ENCODE measurements at regions not wholly inside any gene's neighbourhood (a gene's known extent, or its start where the extent isn't known, plus 50 kb on each side); places are given as distances from the start of the nearest gene placed in this dataset.

DNA sequence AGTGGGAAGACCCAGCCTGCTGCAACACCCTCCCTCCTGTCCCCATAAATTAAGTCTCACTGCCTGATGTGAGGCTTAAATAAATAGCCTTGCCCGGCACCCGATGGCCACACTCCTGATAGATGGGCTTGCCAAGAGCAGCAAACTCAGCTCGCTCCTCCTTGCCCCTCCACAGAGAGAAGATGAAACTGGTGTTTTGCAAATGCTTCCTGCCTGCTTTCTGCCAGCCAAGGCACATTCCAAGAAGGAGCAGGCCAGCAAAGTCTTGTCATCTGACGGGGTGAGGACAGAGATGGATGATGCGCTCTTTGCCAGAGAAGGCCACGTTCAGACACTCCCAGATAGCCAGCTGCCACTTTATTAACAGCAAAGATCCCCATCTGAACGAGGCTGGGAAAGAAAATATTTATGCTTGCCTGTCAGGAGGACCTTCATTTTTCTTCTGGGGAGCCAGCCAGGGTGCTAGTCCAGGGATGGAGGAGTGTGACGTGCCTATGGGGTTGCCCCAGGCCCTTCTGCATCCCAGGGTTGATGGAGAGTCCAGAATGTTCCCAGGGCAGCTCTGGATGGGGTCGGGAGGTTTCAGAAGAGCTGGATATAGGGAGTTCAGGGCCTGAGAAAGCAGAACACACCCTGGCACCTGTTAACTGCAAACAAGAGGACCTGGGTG, 265.4 kb downstream of the FOXD2 start:
- peaks cover 41% of the 10 kb centered on the region for H3K27me3 Mint-ChIP-seq (ENCODE audit: low read depth)
- ChIA-PET CTCF (interaction anchor here (0.8 to 4.2 kb wide), 6 partner anchors 18 to 271 kb away, joined by 3 to 18 read pairs (median 4); no protein-coding TSS in a partner anchor), POLR2A (no interaction called here)
- peaks cover 4% of the 10 kb centered on the region for H3K4me1 Mint-ChIP-seq
- no peaks in the 10 kb centered on the region for H3K9me3 Mint-ChIP-seq
- no peak for DNase-seq (ENCODE audit: low spot score)
- ATAC-seq, result no peak
- no peak overlapping the region for H3K27ac Mint-ChIP-seq
- H3K4me3 Mint-ChIP-seq, result no peak overlapping the region
- TF ChIP-seq NFATC4 (CRISPR knock-in tag; IDR thresholded peaks at IDR 0.05), result no peak
- no peak for TF ChIP-seq GTF2I (CRISPR knock-in tag; conservative IDR thresholded peaks at IDR 0.05)
- TF ChIP-seq NR1H2 (CRISPR knock-in tag; IDR thresholded peaks at IDR 0.05), result no peak
- TF ChIP-seq ZNF423 (CRISPR knock-in tag; IDR thresholded peaks at IDR 0.05), result no peak
- no peak for TF ChIP-seq IRF2 (CRISPR knock-in tag; IDR thresholded peaks at IDR 0.05; ENCODE audit: borderline replicate concordance, low read depth)
- TF ChIP-seq, protein P1, sequence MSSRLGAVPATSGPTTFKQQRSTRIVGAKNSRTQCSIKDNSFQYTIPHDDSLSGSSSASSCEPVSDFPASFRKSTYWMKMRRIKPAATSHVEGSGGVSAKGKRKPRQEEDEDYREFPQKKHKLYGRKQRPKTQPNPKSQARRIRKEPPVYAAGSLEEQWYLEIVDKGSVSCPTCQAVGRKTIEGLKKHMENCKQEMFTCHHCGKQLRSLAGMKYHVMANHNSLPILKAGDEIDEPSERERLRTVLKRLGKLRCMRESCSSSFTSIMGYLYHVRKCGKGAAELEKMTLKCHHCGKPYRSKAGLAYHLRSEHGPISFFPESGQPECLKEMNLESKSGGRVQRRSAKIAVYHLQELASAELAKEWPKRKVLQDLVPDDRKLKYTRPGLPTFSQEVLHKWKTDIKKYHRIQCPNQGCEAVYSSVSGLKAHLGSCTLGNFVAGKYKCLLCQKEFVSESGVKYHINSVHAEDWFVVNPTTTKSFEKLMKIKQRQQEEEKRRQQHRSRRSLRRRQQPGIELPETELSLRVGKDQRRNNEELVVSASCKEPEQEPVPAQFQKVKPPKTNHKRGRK (CRISPR knock-in tag; IDR thresholded peaks at IDR 0.05; ENCODE audit: borderline replicate concordance), result no peak
- TF ChIP-seq, protein P2, sequence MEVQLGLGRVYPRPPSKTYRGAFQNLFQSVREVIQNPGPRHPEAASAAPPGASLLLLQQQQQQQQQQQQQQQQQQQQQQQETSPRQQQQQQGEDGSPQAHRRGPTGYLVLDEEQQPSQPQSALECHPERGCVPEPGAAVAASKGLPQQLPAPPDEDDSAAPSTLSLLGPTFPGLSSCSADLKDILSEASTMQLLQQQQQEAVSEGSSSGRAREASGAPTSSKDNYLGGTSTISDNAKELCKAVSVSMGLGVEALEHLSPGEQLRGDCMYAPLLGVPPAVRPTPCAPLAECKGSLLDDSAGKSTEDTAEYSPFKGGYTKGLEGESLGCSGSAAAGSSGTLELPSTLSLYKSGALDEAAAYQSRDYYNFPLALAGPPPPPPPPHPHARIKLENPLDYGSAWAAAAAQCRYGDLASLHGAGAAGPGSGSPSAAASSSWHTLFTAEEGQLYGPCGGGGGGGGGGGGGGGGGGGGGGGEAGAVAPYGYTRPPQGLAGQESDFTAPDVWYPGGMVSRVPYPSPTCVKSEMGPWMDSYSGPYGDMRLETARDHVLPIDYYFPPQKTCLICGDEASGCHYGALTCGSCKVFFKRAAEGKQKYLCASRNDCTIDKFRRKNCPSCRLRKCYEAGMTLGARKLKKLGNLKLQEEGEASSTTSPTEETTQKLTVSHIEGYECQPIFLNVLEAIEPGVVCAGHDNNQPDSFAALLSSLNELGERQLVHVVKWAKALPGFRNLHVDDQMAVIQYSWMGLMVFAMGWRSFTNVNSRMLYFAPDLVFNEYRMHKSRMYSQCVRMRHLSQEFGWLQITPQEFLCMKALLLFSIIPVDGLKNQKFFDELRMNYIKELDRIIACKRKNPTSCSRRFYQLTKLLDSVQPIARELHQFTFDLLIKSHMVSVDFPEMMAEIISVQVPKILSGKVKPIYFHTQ (CRISPR knock-in tag; IDR thresholded peaks at IDR 0.05), result no peak
- TF ChIP-seq EMX1 (CRISPR knock-in tag; IDR thresholded peaks at IDR 0.05), result no peak
- TF ChIP-seq MYBL2 (CRISPR knock-in tag; IDR thresholded peaks at IDR 0.05), result no peak
- TF ChIP-seq, protein P3, sequence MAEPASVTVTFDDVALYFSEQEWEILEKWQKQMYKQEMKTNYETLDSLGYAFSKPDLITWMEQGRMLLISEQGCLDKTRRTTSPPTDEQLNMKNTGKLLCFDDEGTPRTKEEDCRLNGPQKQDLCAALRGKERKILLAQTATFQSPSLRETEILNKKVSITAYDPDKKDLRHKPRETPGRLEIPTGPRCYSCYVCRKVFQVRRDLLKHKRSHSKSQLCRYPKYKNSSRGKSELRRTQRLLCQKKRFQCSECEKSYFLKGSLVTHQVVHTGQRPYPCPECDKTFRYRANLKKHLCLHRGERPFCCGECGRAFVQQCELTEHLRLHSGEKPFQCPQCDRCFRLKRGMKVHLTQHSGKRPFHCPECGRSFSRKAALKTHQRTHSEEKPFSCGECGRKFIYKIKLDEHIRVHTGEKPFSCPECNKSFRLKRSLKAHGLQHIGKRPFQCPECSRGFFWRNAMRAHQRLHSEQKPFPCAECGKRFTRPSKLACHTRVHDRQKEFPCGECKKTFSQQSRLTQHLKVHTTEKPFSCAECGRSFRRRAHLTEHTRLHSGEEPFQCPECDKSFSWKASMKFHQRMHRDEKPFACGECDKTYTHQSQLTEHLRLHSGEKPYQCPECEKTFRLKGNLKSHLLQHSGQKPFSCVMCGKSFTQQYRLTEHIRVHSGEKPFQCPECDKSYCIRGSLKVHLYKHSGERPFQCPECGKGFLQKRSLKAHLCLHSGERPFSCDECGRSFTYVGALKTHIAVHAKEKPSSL (CRISPR knock-in tag; conservative IDR thresholded peaks at IDR 0.05), result no peak
- no peak for TF ChIP-seq NR3C1 (CRISPR knock-in tag; conservative IDR thresholded peaks at IDR 0.05; ENCODE audit: low read depth)
- no peaks in the 10 kb centered on the region for H3K36me3 Mint-ChIP-seq

DNA sequence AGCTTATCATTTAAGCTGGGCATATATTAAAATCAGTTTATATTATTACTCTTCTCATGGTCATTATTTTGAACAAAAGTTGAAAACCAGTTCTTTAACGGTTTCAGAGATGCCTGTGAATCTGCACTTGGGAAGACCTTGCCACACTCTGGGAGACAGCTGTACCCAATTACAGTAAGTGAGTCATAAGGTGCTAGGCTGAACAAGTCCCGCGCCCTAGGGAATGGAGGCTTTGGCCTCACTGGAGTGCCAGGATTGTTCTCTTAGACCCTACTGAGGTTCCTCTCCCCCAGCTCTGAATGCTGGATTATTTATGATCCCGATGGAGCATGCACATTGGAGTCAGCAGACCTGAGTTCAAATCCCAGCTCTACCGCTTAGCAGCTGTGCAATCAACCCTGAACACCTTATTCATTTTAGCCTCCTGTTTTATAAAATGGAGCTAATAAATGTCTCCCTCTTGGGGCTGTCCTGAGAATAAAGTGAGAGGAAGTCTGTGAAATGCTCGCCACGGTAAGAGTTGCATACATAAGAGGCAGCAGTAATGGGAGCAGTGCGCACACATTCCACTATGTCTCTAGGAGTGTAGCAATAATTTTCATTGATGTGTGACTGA, 266.2 kb downstream of the FOXD2 start:
- Mint-ChIP-seq H3K27me3 (ENCODE audit: low read depth) (peaks cover 48% of the 10 kb centered on the region), H3K4me1 (peaks cover 4% of the 10 kb centered on the region), H3K27ac (no peak overlapping the region), H3K36me3 (no peaks in the 10 kb centered on the region), H3K9me3 (no peaks in the 10 kb centered on the region), H3K4me3 (no peak overlapping the region)
- ATAC-seq, result no peak
- TF ChIP-seq CREM (CRISPR knock-in tag; IDR thresholded peaks at IDR 0.05) (no peak), ATF1 (CRISPR knock-in tag; IDR thresholded peaks at IDR 0.05) (no peak)
- TF ChIP-seq, protein P4, sequence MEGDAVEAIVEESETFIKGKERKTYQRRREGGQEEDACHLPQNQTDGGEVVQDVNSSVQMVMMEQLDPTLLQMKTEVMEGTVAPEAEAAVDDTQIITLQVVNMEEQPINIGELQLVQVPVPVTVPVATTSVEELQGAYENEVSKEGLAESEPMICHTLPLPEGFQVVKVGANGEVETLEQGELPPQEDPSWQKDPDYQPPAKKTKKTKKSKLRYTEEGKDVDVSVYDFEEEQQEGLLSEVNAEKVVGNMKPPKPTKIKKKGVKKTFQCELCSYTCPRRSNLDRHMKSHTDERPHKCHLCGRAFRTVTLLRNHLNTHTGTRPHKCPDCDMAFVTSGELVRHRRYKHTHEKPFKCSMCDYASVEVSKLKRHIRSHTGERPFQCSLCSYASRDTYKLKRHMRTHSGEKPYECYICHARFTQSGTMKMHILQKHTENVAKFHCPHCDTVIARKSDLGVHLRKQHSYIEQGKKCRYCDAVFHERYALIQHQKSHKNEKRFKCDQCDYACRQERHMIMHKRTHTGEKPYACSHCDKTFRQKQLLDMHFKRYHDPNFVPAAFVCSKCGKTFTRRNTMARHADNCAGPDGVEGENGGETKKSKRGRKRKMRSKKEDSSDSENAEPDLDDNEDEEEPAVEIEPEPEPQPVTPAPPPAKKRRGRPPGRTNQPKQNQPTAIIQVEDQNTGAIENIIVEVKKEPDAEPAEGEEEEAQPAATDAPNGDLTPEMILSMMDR (IDR thresholded peaks at IDR 0.05), result no peak
- TF ChIP-seq, protein P5, sequence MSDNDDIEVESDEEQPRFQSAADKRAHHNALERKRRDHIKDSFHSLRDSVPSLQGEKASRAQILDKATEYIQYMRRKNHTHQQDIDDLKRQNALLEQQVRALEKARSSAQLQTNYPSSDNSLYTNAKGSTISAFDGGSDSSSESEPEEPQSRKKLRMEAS (CRISPR knock-in tag; IDR thresholded peaks at IDR 0.05), result no peak
- TF ChIP-seq, protein P6, sequence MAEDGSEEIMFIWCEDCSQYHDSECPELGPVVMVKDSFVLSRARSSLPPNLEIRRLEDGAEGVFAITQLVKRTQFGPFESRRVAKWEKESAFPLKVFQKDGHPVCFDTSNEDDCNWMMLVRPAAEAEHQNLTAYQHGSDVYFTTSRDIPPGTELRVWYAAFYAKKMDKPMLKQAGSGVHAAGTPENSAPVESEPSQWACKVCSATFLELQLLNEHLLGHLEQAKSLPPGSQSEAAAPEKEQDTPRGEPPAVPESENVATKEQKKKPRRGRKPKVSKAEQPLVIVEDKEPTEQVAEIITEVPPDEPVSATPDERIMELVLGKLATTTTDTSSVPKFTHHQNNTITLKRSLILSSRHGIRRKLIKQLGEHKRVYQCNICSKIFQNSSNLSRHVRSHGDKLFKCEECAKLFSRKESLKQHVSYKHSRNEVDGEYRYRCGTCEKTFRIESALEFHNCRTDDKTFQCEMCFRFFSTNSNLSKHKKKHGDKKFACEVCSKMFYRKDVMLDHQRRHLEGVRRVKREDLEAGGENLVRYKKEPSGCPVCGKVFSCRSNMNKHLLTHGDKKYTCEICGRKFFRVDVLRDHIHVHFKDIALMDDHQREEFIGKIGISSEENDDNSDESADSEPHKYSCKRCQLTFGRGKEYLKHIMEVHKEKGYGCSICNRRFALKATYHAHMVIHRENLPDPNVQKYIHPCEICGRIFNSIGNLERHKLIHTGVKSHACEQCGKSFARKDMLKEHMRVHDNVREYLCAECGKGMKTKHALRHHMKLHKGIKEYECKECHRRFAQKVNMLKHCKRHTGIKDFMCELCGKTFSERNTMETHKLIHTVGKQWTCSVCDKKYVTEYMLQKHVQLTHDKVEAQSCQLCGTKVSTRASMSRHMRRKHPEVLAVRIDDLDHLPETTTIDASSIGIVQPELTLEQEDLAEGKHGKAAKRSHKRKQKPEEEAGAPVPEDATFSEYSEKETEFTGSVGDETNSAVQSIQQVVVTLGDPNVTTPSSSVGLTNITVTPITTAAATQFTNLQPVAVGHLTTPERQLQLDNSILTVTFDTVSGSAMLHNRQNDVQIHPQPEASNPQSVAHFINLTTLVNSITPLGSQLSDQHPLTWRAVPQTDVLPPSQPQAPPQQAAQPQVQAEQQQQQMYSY (CRISPR knock-in tag; IDR thresholded peaks at IDR 0.05), result no peak
- ChIA-PET POLR2A (no interaction called here), CTCF (interaction anchor here (0.6 to 4.2 kb wide), 15 partner anchors 17 to 272 kb away, joined by 3 to 18 read pairs (median 4); partner anchors contain the start of gene FOXD2)
- DNase-seq (ENCODE audit: low spot score), result no peak

Measured in WTC11 (cell line).